Astrocyte (in vitro differentiated cells and primary cell): ENCODE measurements at regions not wholly inside any gene's neighbourhood (a gene's known extent, or its start where the extent isn't known, plus 50 kb on each side); places are given as distances from the start of the nearest gene placed in this dataset.

Experiments
- CTCF ChIP-seq: IDR thresholded peaks from 2 replicates; pipeline ENCODE4 v1.5.1; 2011; ENCODE audit warnings: low read depth, mild to moderate bottlenecking, inconsistent platforms, low read length, moderate library complexity; ENCODE audit not compliant: insufficient read depth
- EZH2 ChIP-seq: IDR thresholded peaks from 2 replicates; pipeline ENCODE4 v1.6.1; 2012; ENCODE audit warnings: mild to moderate bottlenecking, low read length, inconsistent platforms; ENCODE audit not compliant: insufficient read depth

DNA sequence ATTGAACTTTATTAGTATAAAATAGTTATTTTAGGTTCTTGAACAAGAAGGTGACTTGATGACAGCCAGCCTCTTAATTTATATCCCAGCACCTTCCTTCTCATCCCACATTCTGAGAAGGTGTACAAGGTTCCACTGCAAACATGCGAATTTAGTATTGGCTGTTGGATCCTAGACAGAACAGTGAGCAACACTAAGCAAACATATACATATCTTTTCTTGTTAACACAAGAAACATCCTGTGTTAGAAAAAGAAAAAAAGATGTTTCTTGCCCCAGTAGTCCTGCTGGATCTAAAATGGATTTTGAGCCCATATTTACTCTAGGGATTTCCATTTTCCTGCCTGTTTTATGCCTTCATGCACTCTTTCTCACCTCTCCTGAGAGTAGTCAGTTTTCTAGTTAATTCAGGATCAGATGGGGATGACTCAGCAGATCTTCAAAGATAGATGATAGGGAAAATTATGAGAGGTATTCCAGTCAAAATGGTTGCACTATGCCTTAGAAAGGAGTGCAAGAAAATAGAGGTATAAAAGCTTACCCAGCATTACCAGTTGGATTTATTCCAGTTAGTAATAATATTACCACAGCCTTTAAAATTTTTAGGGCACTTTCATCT, 336.5 kb downstream of the MEIS1 start:
- TF ChIP-seq CTCF (no peak), EZH2 (no peak)
